GM12801 (cell line): ENCODE measurements at regions not wholly inside any gene's neighbourhood (a gene's known extent, or its start where the extent isn't known, plus 50 kb on each side); places are given as distances from the start of the nearest gene placed in this dataset.

Source experiments
- CTCF ChIP-seq: IDR thresholded peaks from one replicate; pipeline ENCODE4 v1.5.1; 2011; ENCODE audit warnings: control low read depth; ENCODE audit not compliant: insufficient read length; ENCODE audit errors: extremely low read depth

GRCh38 chr5:167638816-167639215 is 652.6 kb upstream of the WWC1 start:
- TF ChIP-seq CTCF, result no peak

- no peak for TF ChIP-seq CTCF
Measured at GRCh38 chr5:167639273-167639672, 652.2 kb upstream of the WWC1 start.

GRCh38 chr5:167639766-167640165 is 651.7 kb upstream of the WWC1 start:
- no peak for TF ChIP-seq CTCF

GRCh38 chr5:167642181-167642580 is 649.3 kb upstream of the WWC1 start:
- no peak for TF ChIP-seq CTCF

GRCh38 chr5:167642779-167643517 is 648.5 kb upstream of the WWC1 start:
- no peak for TF ChIP-seq CTCF

- TF ChIP-seq CTCF, result no peak
Measured at GRCh38 chr5:167643631-167644280, 647.7 kb upstream of the WWC1 start.

GRCh38 chr5:167644619-167645018 is 646.8 kb upstream of the WWC1 start:
- no peak for TF ChIP-seq CTCF
